HepG2 (cell line): ENCODE measurements at regions not wholly inside any gene's neighbourhood (a gene's known extent, or its start where the extent isn't known, plus 50 kb on each side); places are given as distances from the start of the nearest gene placed in this dataset.

ENCODE experiments used
- ATAC-seq: fragments of 200-7000 bp; cut with Tn5 transposase; 3 replicates; pipeline ENCODE4 v1.9.1; 2020; ENCODE audit warnings: mild to moderate bottlenecking, moderate library complexity
- BruUV-seq: library from RNA; stranded (reverse); fragments of 400-500 nt; replicated peaks from 2 replicates; lab custom pipeline; 2021; lab: Mats Ljungman, UMichigan
- CTCF ChIA-PET: fragments of 300-600 bp; formaldehyde crosslinking; extraction: SDS; loops from one replicate; lab custom pipeline; 2021; ENCODE audit warnings: low total read pairs, inconsistent platforms, low intra/inter-chr PET ratio; lab: Yijun Ruan, JAX
- POLR2A ChIA-PET: fragments of 350-600 bp; sonication (Branson Sonifier 250); formaldehyde crosslinking; loops from one replicate; lab custom pipeline; 2020; ENCODE audit warnings: antibody characterized with exemption, inconsistent platforms; lab: Yijun Ruan, JAX
- DNase-seq: peaks from one replicate; pipeline ENCODE4 v3.0.0-alpha.2; 2015; ENCODE audit warnings: low spot score
- FAIRE-seq: peaks from 3 replicates; lab custom pipeline; 2011; peaks lifted over from hg19 to GRCh38; lab: Jason Lieb, UNC
- H2AFZ ChIP-seq: one replicate; pipeline ENCODE4 v1.6.1; 2011; ENCODE audit warnings: low read length, inconsistent platforms
- H3K27ac ChIP-seq: fragments of 300-600 bp; 3 replicates; pipeline ENCODE4 v1.8.0; 2011; ENCODE audit warnings: mixed run types, mild to moderate bottlenecking, mixed read lengths, low read length, inconsistent platforms; ENCODE audit not compliant: insufficient read depth; ENCODE audit errors: extremely low read length
- H3K27me3 ChIP-seq, 2 experiments: fragments of 200-600 bp in 1 of 2; 2 replicates in 1 of 2; 3 replicates in 1 of 2; pipeline versions ENCODE4 v1.6.0 to v1.8.0; 2011; ENCODE audit warnings: low read length in 2 of 2, mild to moderate bottlenecking in 2 of 2, moderate library complexity in 2 of 2, inconsistent platforms in 1 of 2; ENCODE audit not compliant: insufficient read depth in 2 of 2, control insufficient read depth in 1 of 2
- H3K36me3 ChIP-seq, 2 experiments: fragments of 200-600 bp in 1 of 2; replicated peaks in 1 of 2; 2 replicates in 1 of 2; 3 replicates in 1 of 2; pipeline versions ENCODE4 v1.5.1 to v1.8.0; 2011; ENCODE audit warnings: low read length in 2 of 2, inconsistent platforms in 1 of 2; ENCODE audit not compliant: insufficient read depth in 2 of 2, control insufficient read depth in 1 of 2
- H3K4me1 ChIP-seq: 2 replicates; pipeline ENCODE4 v1.5.1; 2012; ENCODE audit warnings: low read length, inconsistent platforms; ENCODE audit not compliant: insufficient read depth
- H3K4me2 ChIP-seq: 2 replicates; pipeline ENCODE4 v1.6.0; 2011; ENCODE audit warnings: low read depth, low read length, inconsistent platforms
- H3K4me3 ChIP-seq, 3 experiments: fragments of 200-600 bp in 1 of 3; sonication (generic), shearing (Covaris generic) in 1 of 3; replicated peaks in 1 of 3; 2 replicates each; pipeline ENCODE4 v1.5.1; 2011 to 2016; ENCODE audit warnings: low read length in 3 of 3, inconsistent platforms in 2 of 3, low read depth in 2 of 3, mild to moderate bottlenecking in 2 of 3, control low read depth in 1 of 3, mixed read lengths in 1 of 3; ENCODE audit not compliant: insufficient read depth in 1 of 3
- H3K79me2 ChIP-seq: one replicate; pipeline ENCODE4 v1.6.1; 2011; ENCODE audit warnings: low read length, inconsistent platforms; ENCODE audit not compliant: insufficient read depth
- H3K9ac ChIP-seq: 2 replicates; pipeline ENCODE4 v1.6.0; 2011; ENCODE audit warnings: mild to moderate bottlenecking, low read depth, low read length, inconsistent platforms; ENCODE audit not compliant: insufficient read depth
- H3K9me3 ChIP-seq: 2 replicates; pipeline ENCODE4 v1.5.1; 2012; ENCODE audit warnings: mild to moderate bottlenecking, low read length
- H4K20me1 ChIP-seq: 2 replicates; pipeline ENCODE4 v1.6.0; 2011; ENCODE audit warnings: inconsistent platforms, mild to moderate bottlenecking, low read length, moderate library complexity; ENCODE audit not compliant: insufficient read depth
- CREM ChIP-seq, 2 experiments: sonication (generic) in 1 of 2; formaldehyde crosslinking in 1 of 2; IDR thresholded peaks; 2 replicates each; pipeline versions ENCODE4 v1.4.0 to v1.6.1; 2016 to 2020; ENCODE audit warnings: antibody characterized with exemption in 1 of 2, mild to moderate bottlenecking in 1 of 2, missing genetic modification reagents in 1 of 2
- GLMP ChIP-seq: sonication (generic); formaldehyde crosslinking; IDR thresholded peaks from 2 replicates; pipeline ENCODE4 v1.9.0; 2021; ENCODE audit warnings: missing genetic modification reagents, mild to moderate bottlenecking, borderline replicate concordance
- HOMEZ ChIP-seq: IDR thresholded peaks from 2 replicates; pipeline ENCODE4 v1.6.1; 2016; ENCODE audit warnings: low read depth
- JDP2 ChIP-seq: sonication (generic); formaldehyde crosslinking; IDR thresholded peaks from 2 replicates; pipeline ENCODE4 v1.8.1; 2022; ENCODE audit warnings: missing genetic modification reagents, borderline replicate concordance
- RARA ChIP-seq: IDR thresholded peaks from 2 replicates; pipeline ENCODE4 v1.6.1; 2016; ENCODE audit warnings: missing genetic modification reagents, missing compliant biosample characterization
- RORA ChIP-seq: sonication (generic); formaldehyde crosslinking; IDR thresholded peaks from 2 replicates; pipeline ENCODE4 v1.5.0; 2020; ENCODE audit warnings: mild to moderate bottlenecking, missing genetic modification reagents, moderate library complexity
- SIX1 ChIP-seq: sonication (generic); formaldehyde crosslinking; IDR thresholded peaks from 2 replicates; pipeline ENCODE4 v1.4.0; 2020; ENCODE audit warnings: missing genetic modification reagents, borderline replicate concordance
- SRY ChIP-seq: sonication (generic); formaldehyde crosslinking; IDR thresholded peaks from 2 replicates; pipeline ENCODE4 v1.8.0; 2022; ENCODE audit warnings: mild to moderate bottlenecking, missing genetic modification reagents
- STAT5B ChIP-seq: sonication (generic); formaldehyde crosslinking; IDR thresholded peaks from 2 replicates; pipeline ENCODE4 v1.4.0; 2020; ENCODE audit warnings: missing genetic modification reagents
- ZFYVE20 ChIP-seq: sonication (generic); formaldehyde crosslinking; IDR thresholded peaks from 2 replicates; pipeline ENCODE4 v1.8.0; 2023; ENCODE audit warnings: low read depth, mild to moderate bottlenecking, moderate library complexity, missing genetic modification reagents, borderline replicate concordance
- ZNF30 ChIP-seq: sonication (generic); formaldehyde crosslinking; IDR thresholded peaks from 2 replicates; pipeline ENCODE4 v1.5.0; 2020; ENCODE audit warnings: mild to moderate bottlenecking, missing genetic modification reagents
- ZNF367 ChIP-seq: sonication (generic); formaldehyde crosslinking; IDR thresholded peaks from 2 replicates; pipeline ENCODE4 v1.4.0; 2020; ENCODE audit warnings: missing genetic modification reagents, borderline replicate concordance
- ZNF512B ChIP-seq: sonication (generic); formaldehyde crosslinking; IDR thresholded peaks from 2 replicates; pipeline ENCODE4 v1.5.1; 2020; ENCODE audit warnings: missing genetic modification reagents, mild to moderate bottlenecking, borderline replicate concordance
- ZNF567 ChIP-seq: sonication (generic); formaldehyde crosslinking; IDR thresholded peaks from 2 replicates; pipeline ENCODE4 v1.8.1; 2023; ENCODE audit warnings: mild to moderate bottlenecking, missing genetic modification reagents, borderline replicate concordance
- ZNF598 ChIP-seq: sonication (generic); formaldehyde crosslinking; IDR thresholded peaks from 2 replicates; pipeline ENCODE4 v1.5.1; 2020; ENCODE audit warnings: mild to moderate bottlenecking, missing genetic modification reagents, borderline replicate concordance
- ZNF75D ChIP-seq: sonication (generic); formaldehyde crosslinking; IDR thresholded peaks from 2 replicates; pipeline ENCODE4 v1.8.1; 2023; ENCODE audit warnings: missing genetic modification reagents, mild to moderate bottlenecking, borderline replicate concordance
- ZNF839 ChIP-seq: sonication (generic); formaldehyde crosslinking; IDR thresholded peaks from 2 replicates; pipeline ENCODE4 v1.4.0; 2020; ENCODE audit warnings: missing genetic modification reagents, mild to moderate bottlenecking, borderline replicate concordance
- ZNF878 ChIP-seq: sonication (generic); formaldehyde crosslinking; IDR thresholded peaks from 2 replicates; pipeline ENCODE4 v1.8.1; 2023; ENCODE audit warnings: mild to moderate bottlenecking, missing genetic modification reagents, moderate library complexity
- WGBS: methylation state at CpG from one replicate; pipeline ENCODE4 v1.1.6; 2017; ENCODE audit warnings: low lambda C conversion rate; 5-methylcytosine and 5-hydroxymethylcytosine counted together
- in situ Hi-C: cut with HindIII; loops from 2 replicates; pipeline ENCODE4 v1.10.0; 2017; ENCODE audit warnings: low pct_unique_long_range_greater_than_20kb; ENCODE audit not compliant: extremely low pct_ligation_motif_present
- intact Hi-C: fragments of 100-400 bp; cut with micrococcal nuclease; formaldehyde crosslinking; loops from one replicate; pipeline ENCODE4 v1.10.0; 2022; ENCODE audit not compliant: unreplicated experiment

GRCh38 chr4:133808151-133808550 lies 393.4 kb downstream of the PABPC4L start:
- WGBS: 3% methylated on average over 3 of the region's 3 CpGs
- intact Hi-C loops: no loop called here
- POLR2A ChIA-PET: no interaction called here

GRCh38 chr4:133803341-133803740 lies 398.2 kb downstream of the PABPC4L start:
- 1% methylated on average over 2 of the region's 2 CpGs for WGBS
- ChIA-PET CTCF (no interaction called here), POLR2A (no interaction called here)
- Histone ChIP-seq H3K27ac (no peak overlapping the region), H3K4me1 (no peaks in the 10 kb centered on the region), H3K4me3 (no peak overlapping the region), H2AFZ (no peak overlapping the region), H4K20me1 (no peaks in the 10 kb centered on the region), H3K4me2 (no peak overlapping the region), H3K27me3 (no peaks in the 10 kb centered on the region), H3K36me3 (no peaks in the 10 kb centered on the region), H3K9me3 (no peaks in the 10 kb centered on the region), H3K79me2 (no peaks in the 10 kb centered on the region), H3K9ac (no peak overlapping the region)
- in situ Hi-C loops (no loop called here), intact Hi-C loops (no loop called here)
- BruUV-seq: no TSS peak
- ATAC-seq (no peak), FAIRE-seq (no peak), DNase-seq (no peak)
- TF ChIP-seq SIX1 (CRISPR knock-in tag): no peak
- no peak for TF ChIP-seq HOMEZ (CRISPR knock-in tag)
- TF ChIP-seq ZNF598 (CRISPR knock-in tag): no peak
- TF ChIP-seq ZNF512B: no peak
- TF ChIP-seq RORA (CRISPR knock-in tag): no peak
- no peak for TF ChIP-seq ZNF567
- no peak for TF ChIP-seq ZNF839 (CRISPR knock-in tag)
- TF ChIP-seq JDP2 (CRISPR knock-in tag): no peak
- no peak for TF ChIP-seq RARA (CRISPR knock-in tag)

More at GRCh38 chr4:133808151-133808550, 393.4 kb downstream of the PABPC4L start:
- Histone ChIP-seq H3K4me2 (no peak overlapping the region), H3K4me3 (no peak overlapping the region), H4K20me1 (no peaks in the 10 kb centered on the region), H3K36me3 (no peaks in the 10 kb centered on the region)
- BruUV-seq: no TSS peak
- DNase-seq: no peak
- ATAC-seq: no peak
- FAIRE-seq: no peak
- TF ChIP-seq ZFYVE20: no peak
- TF ChIP-seq GLMP (CRISPR knock-in tag): no peak
- no peak for TF ChIP-seq STAT5B (CRISPR knock-in tag)
- no peak for TF ChIP-seq ZNF75D
- TF ChIP-seq ZNF367 (CRISPR knock-in tag): no peak
- no peak for TF ChIP-seq CREM (IDR thresholded peaks at IDR 0.05)
- no peak for TF ChIP-seq CREM (CRISPR knock-in tag; IDR thresholded peaks at IDR 0.05)
- TF ChIP-seq ZNF30 (CRISPR knock-in tag): no peak
- no peak for TF ChIP-seq SRY (CRISPR knock-in tag)
- TF ChIP-seq ZNF878 (CRISPR knock-in tag): no peak
- TF ChIP-seq, all 625 proteins: peak for 0
- Histone ChIP-seq H3K9me3 (no peaks in the 10 kb centered on the region), H3K27me3 (no peaks in the 10 kb centered on the region), H2AFZ (no peak overlapping the region), H3K27ac (no peak overlapping the region), H3K4me1 (no peaks in the 10 kb centered on the region), H3K79me2 (no peaks in the 10 kb centered on the region), H3K9ac (no peak overlapping the region)
- CTCF ChIA-PET: no interaction called here
- in situ Hi-C loops: no loop called here
